BLaER1 (cell line): ENCODE measurements at regions not wholly inside any gene's neighbourhood (a gene's known extent, or its start where the extent isn't known, plus 50 kb on each side); places are given as distances from the start of the nearest gene placed in this dataset.

Experiments used
- H3K27ac ChIP-seq: shearing (Covaris generic); formaldehyde crosslinking; 2 replicates; pipeline ENCODE4 v1.8.1; 2022
- H3K27me3 ChIP-seq: shearing (Covaris generic); formaldehyde crosslinking; 2 replicates; pipeline ENCODE4 v1.8.1; 2022
- H3K36me3 ChIP-seq: shearing (Covaris generic); formaldehyde crosslinking; 2 replicates; pipeline ENCODE4 v1.8.1; 2022
- H3K4me1 ChIP-seq: shearing (Covaris generic); formaldehyde crosslinking; 2 replicates; pipeline ENCODE4 v1.8.1; 2022
- H3K4me2 ChIP-seq: shearing (Covaris generic); formaldehyde crosslinking; 2 replicates; pipeline ENCODE4 v1.8.1; 2022
- H3K4me3 ChIP-seq: shearing (Covaris generic); formaldehyde crosslinking; 2 replicates; pipeline ENCODE4 v1.8.1; 2022
- H3K9ac ChIP-seq: shearing (Covaris generic); formaldehyde crosslinking; 2 replicates; pipeline ENCODE4 v1.8.1; 2022
- H3K9me3 ChIP-seq: shearing (Covaris generic); formaldehyde crosslinking; 2 replicates; pipeline ENCODE4 v1.8.1; 2022
- H4K20me1 ChIP-seq: shearing (Covaris generic); formaldehyde crosslinking; 2 replicates; pipeline ENCODE4 v1.8.1; 2022
- Cebpa-rat ChIP-seq: shearing (Covaris generic); IDR thresholded peaks from 2 replicates; pipeline ENCODE4 v1.8.1; 2022

- no peak overlapping the region for H3K4me3 ChIP-seq
- H3K4me2 ChIP-seq = no peak overlapping the region
- no peaks in the 10 kb centered on the region for H3K9me3 ChIP-seq
- no peaks in the 10 kb centered on the region for H3K4me1 ChIP-seq
- H4K20me1 ChIP-seq = no peaks in the 10 kb centered on the region
- no peak overlapping the region for H3K9ac ChIP-seq
- TF ChIP-seq Cebpa-rat = no peak
- no peaks in the 10 kb centered on the region for H3K27me3 ChIP-seq
- no peak overlapping the region for H3K27ac ChIP-seq
- no peaks in the 10 kb centered on the region for H3K36me3 ChIP-seq
Observed at GRCh38 chr2:52512760-52513159, 1254.8 kb upstream of the CHAC2 start.

- no peak overlapping the region for H3K9ac ChIP-seq
- H3K27me3 ChIP-seq = no peaks in the 10 kb centered on the region
- no peak overlapping the region for H3K4me3 ChIP-seq
- H3K36me3 ChIP-seq = no peaks in the 10 kb centered on the region
- H3K4me2 ChIP-seq = no peak overlapping the region
- H3K27ac ChIP-seq = no peak overlapping the region
- H4K20me1 ChIP-seq = no peaks in the 10 kb centered on the region
- TF ChIP-seq Cebpa-rat = no peak
- no peaks in the 10 kb centered on the region for H3K4me1 ChIP-seq
- H3K9me3 ChIP-seq = no peaks in the 10 kb centered on the region
Observed at GRCh38 chr2:52510432-52510831, 1257.2 kb upstream of the CHAC2 start.

GRCh38 chr2:52502476-52502860 lies 1265.1 kb upstream of the CHAC2 start:
- Histone ChIP-seq H3K27ac (no peak overlapping the region), H3K9ac (no peak overlapping the region), H3K9me3 (peaks cover 4% of the 10 kb centered on the region), H3K36me3 (no peaks in the 10 kb centered on the region), H3K27me3 (no peaks in the 10 kb centered on the region), H4K20me1 (no peaks in the 10 kb centered on the region), H3K4me1 (no peaks in the 10 kb centered on the region), H3K4me3 (no peak overlapping the region), H3K4me2 (no peak overlapping the region)
- TF ChIP-seq Cebpa-rat = no peak

GRCh38 chr2:52501715-52502475 lies 1265.7 kb upstream of the CHAC2 start:
- Histone ChIP-seq H3K27me3 (no peaks in the 10 kb centered on the region), H3K4me2 (no peak overlapping the region), H3K4me1 (no peaks in the 10 kb centered on the region), H3K9ac (no peak overlapping the region), H3K27ac (no peak overlapping the region), H3K36me3 (no peaks in the 10 kb centered on the region), H4K20me1 (no peaks in the 10 kb centered on the region), H3K4me3 (no peak overlapping the region), H3K9me3 (peaks cover 10% of the 10 kb centered on the region)
- no peak for TF ChIP-seq Cebpa-rat

- no peaks in the 10 kb centered on the region for H3K27me3 ChIP-seq
- H3K4me3 ChIP-seq = no peak overlapping the region
- H3K27ac ChIP-seq = no peak overlapping the region
- no peaks in the 10 kb centered on the region for H3K4me1 ChIP-seq
- no peak overlapping the region for H3K9ac ChIP-seq
- TF ChIP-seq Cebpa-rat = no peak
- peaks cover 10% of the 10 kb centered on the region for H3K9me3 ChIP-seq
- no peaks in the 10 kb centered on the region for H4K20me1 ChIP-seq
- H3K36me3 ChIP-seq = no peaks in the 10 kb centered on the region
- no peak overlapping the region for H3K4me2 ChIP-seq
Observed at GRCh38 chr2:52500561-52500960, 1267.0 kb upstream of the CHAC2 start.

- Histone ChIP-seq H3K27ac (no peak overlapping the region), H4K20me1 (no peaks in the 10 kb centered on the region), H3K4me3 (no peak overlapping the region), H3K36me3 (no peaks in the 10 kb centered on the region), H3K4me1 (no peaks in the 10 kb centered on the region), H3K4me2 (no peak overlapping the region), H3K27me3 (no peaks in the 10 kb centered on the region), H3K9ac (no peak overlapping the region), H3K9me3 (peaks cover 10% of the 10 kb centered on the region)
- TF ChIP-seq Cebpa-rat = no peak
Observed at GRCh38 chr2:52498077-52498750, 1269.4 kb upstream of the CHAC2 start.

- Histone ChIP-seq H3K36me3 (no peaks in the 10 kb centered on the region), H3K27me3 (no peaks in the 10 kb centered on the region), H3K9ac (no peak overlapping the region), H3K9me3 (peaks cover 10% of the 10 kb centered on the region), H3K4me1 (no peaks in the 10 kb centered on the region), H3K27ac (no peak overlapping the region), H3K4me2 (no peak overlapping the region), H3K4me3 (no peak overlapping the region), H4K20me1 (no peaks in the 10 kb centered on the region)
- no peak for TF ChIP-seq Cebpa-rat
Observed at GRCh38 chr2:52495816-52496215, 1271.8 kb upstream of the CHAC2 start.

GRCh38 chr2:52477166-52477565 lies 1290.4 kb upstream of the CHAC2 start:
- Histone ChIP-seq H3K4me2 (no peak overlapping the region), H3K27ac (no peak overlapping the region), H3K9me3 (no peaks in the 10 kb centered on the region), H3K36me3 (no peaks in the 10 kb centered on the region), H3K4me3 (no peak overlapping the region), H3K9ac (no peak overlapping the region), H4K20me1 (no peaks in the 10 kb centered on the region), H3K27me3 (no peaks in the 10 kb centered on the region), H3K4me1 (no peaks in the 10 kb centered on the region)
- no peak for TF ChIP-seq Cebpa-rat

- no peaks in the 10 kb centered on the region for H3K36me3 ChIP-seq
- no peak overlapping the region for H3K4me2 ChIP-seq
- H4K20me1 ChIP-seq = no peaks in the 10 kb centered on the region
- H3K4me1 ChIP-seq = no peaks in the 10 kb centered on the region
- H3K9ac ChIP-seq = no peak overlapping the region
- no peaks in the 10 kb centered on the region for H3K27me3 ChIP-seq
- no peaks in the 10 kb centered on the region for H3K9me3 ChIP-seq
- H3K27ac ChIP-seq = no peak overlapping the region
- no peak for TF ChIP-seq Cebpa-rat
- H3K4me3 ChIP-seq = no peak overlapping the region
Observed at GRCh38 chr2:52475590-52475989, 1292.0 kb upstream of the CHAC2 start.

GRCh38 chr2:52474091-52474490 lies 1293.5 kb upstream of the CHAC2 start:
- H3K27me3 ChIP-seq = no peaks in the 10 kb centered on the region
- no peaks in the 10 kb centered on the region for H3K9me3 ChIP-seq
- H3K4me2 ChIP-seq = no peak overlapping the region
- no peaks in the 10 kb centered on the region for H4K20me1 ChIP-seq
- no peak overlapping the region for H3K9ac ChIP-seq
- H3K27ac ChIP-seq = no peak overlapping the region
- H3K36me3 ChIP-seq = no peaks in the 10 kb centered on the region
- H3K4me1 ChIP-seq = no peaks in the 10 kb centered on the region
- no peak overlapping the region for H3K4me3 ChIP-seq
- TF ChIP-seq Cebpa-rat = no peak
